ENCODE measurements at regions not wholly inside any gene's neighbourhood (a gene's known extent, or its start where the extent isn't known, plus 50 kb on each side); places are given as distances from the start of the nearest gene placed in this dataset.

- Histone ChIP-seq H3K36me3 (replicated peaks in 1 of 2; ENCODE audit: control insufficient read depth in 1 of 2, insufficient read depth in 2 of 2, low read length in 1 of 2) (no peaks in the 10 kb centered on the region), H2AFZ (ENCODE audit: low read depth) (no peak overlapping the region), H3K27me3 (ENCODE audit: insufficient read depth) (no peaks in the 10 kb centered on the region), H3F3A (replicated peaks; ENCODE audit: insufficient read depth) (no peaks in the 10 kb centered on the region), H4K20me1 (ENCODE audit: insufficient read depth) (no peaks in the 10 kb centered on the region), H3K4me3 (ENCODE audit: low read depth in 2 of 2, low read length in 1 of 2) (no peak overlapping the region), H3K79me2 (ENCODE audit: insufficient read depth) (no peaks in the 10 kb centered on the region), H3K27ac (ENCODE audit: low read depth in 2 of 2, low read length in 1 of 2) (no peak overlapping the region), H3K4me2 (no peak overlapping the region), H3K9me2 (no peaks in the 10 kb centered on the region), H3K4me1 (ENCODE audit: control insufficient read depth in 1 of 2, insufficient read depth in 2 of 2, low read depth in 1 of 2, low read length in 1 of 2) (no peaks in the 10 kb centered on the region), H3K9ac (no peak overlapping the region), H3K9me3 (no peaks in the 10 kb centered on the region)
- CTCF ChIA-PET = no interaction called here
- 14% methylated on average over 3 of the region's 3 CpGs for WGBS (ENCODE audit: low lambda C conversion rate)
- no peak for TF ChIP-seq FOSL2 (IDR thresholded peaks at IDR 0.05; ENCODE audit: borderline replicate concordance, low read depth)
- no peak for TF ChIP-seq NRF1 (IDR thresholded peaks at IDR 0.05; ENCODE audit: low read depth, low read length)
- no peak for TF ChIP-seq MEF2A (IDR thresholded peaks at IDR 0.05; ENCODE audit: borderline replicate concordance, low read depth)
- TF ChIP-seq YY1 (IDR thresholded peaks at IDR 0.05; ENCODE audit: low read depth) = no peak
- TF ChIP-seq FOXJ3 (CRISPR knock-in tag; IDR thresholded peaks at IDR 0.05) = no peak
- no peak for TF ChIP-seq SIN3A (IDR thresholded peaks at IDR 0.05; ENCODE audit: borderline replicate concordance, low read depth, low read length)
- no peak for TF ChIP-seq USF2 (IDR thresholded peaks at IDR 0.05; ENCODE audit: borderline replicate concordance, low read depth, low read length)
- no peak for TF ChIP-seq CHD2 (IDR thresholded peaks at IDR 0.05; ENCODE audit: low read length, partially characterized antibody)
- POLR2A ChIA-PET = no interaction called here
- DNase-seq = no peak
Measured at GRCh38 chr3:26375843-26376530, 246.6 kb upstream of the LRRC3B start.

- H3K27me3 ChIP-seq (ENCODE audit: insufficient read depth) = no peaks in the 10 kb centered on the region
- ChIA-PET CTCF (no interaction called here), POLR2A (no interaction called here)
- TF ChIP-seq TCF12 (IDR thresholded peaks at IDR 0.05) (no peak), POLR2AphosphoS5 (IDR thresholded peaks at IDR 0.05; ENCODE audit: low read depth, low read length) (no peak), MXI1 (IDR thresholded peaks at IDR 0.05; ENCODE audit: low read depth, low read length) (no peak), CTCF (IDR thresholded peaks at IDR 0.05) (no peak), ZBTB33 (IDR thresholded peaks at IDR 0.05; ENCODE audit: borderline replicate concordance, low read depth) (no peak), RAD21 (IDR thresholded peaks at IDR 0.05; ENCODE audit: low read length) (no peak), FOSL2 (IDR thresholded peaks at IDR 0.05; ENCODE audit: borderline replicate concordance, low read depth) (no peak)
- H3K36me3 ChIP-seq (replicated peaks in 1 of 2; ENCODE audit: control insufficient read depth in 1 of 2, insufficient read depth in 2 of 2, low read length in 1 of 2) = no peaks in the 10 kb centered on the region
- H3K9me3 ChIP-seq = no peaks in the 10 kb centered on the region
- no peak overlapping the region for H3K9ac ChIP-seq
- no peak overlapping the region for H2AFZ ChIP-seq (ENCODE audit: low read depth)
- no peaks in the 10 kb centered on the region for H3K4me1 ChIP-seq (ENCODE audit: control insufficient read depth in 1 of 2, insufficient read depth in 2 of 2, low read depth in 1 of 2, low read length in 1 of 2)
- DNase-seq = no peak
- no peaks in the 10 kb centered on the region for H3F3A ChIP-seq (replicated peaks; ENCODE audit: insufficient read depth)
- H3K4me3 ChIP-seq (ENCODE audit: low read depth in 2 of 2, low read length in 1 of 2) = no peak overlapping the region
- H3K4me2 ChIP-seq = no peak overlapping the region
- no peak overlapping the region for H3K27ac ChIP-seq (ENCODE audit: low read depth in 2 of 2, low read length in 1 of 2)
- WGBS (ENCODE audit: low lambda C conversion rate) = 7% methylated on average over 1 of the region's 1 CpG
- H3K9me2 ChIP-seq = no peaks in the 10 kb centered on the region
- no peaks in the 10 kb centered on the region for H4K20me1 ChIP-seq (ENCODE audit: insufficient read depth)
- H3K79me2 ChIP-seq (ENCODE audit: insufficient read depth) = no peaks in the 10 kb centered on the region
Measured at GRCh38 chr3:26381411-26381810, 241.2 kb upstream of the LRRC3B start.

Data from SK-N-SH (cell line).